ENCODE measurements at regions not wholly inside any gene's neighbourhood (a gene's known extent, or its start where the extent isn't known, plus 50 kb on each side); places are given as distances from the start of the nearest gene placed in this dataset.
"Not testable (repeated sequence)": the region's sequence is repeated elsewhere in the genome, so short reads cannot be mapped to it uniquely, and the experiment has no call there.

GRCh38 chr1:55768327-55768952 lies 553.3 kb upstream of the USP24 start:
- DNase-seq (ENCODE audit: low read depth): no peak
- no peak overlapping the region for H3K4me3 ChIP-seq (ENCODE audit: low read depth, low read length)
- TF ChIP-seq CTCF (IDR thresholded peaks at IDR 0.05; ENCODE audit: insufficient read depth, low read depth, low read length): no peak

GRCh38 chr1:55767171-55767570 lies 552.0 kb upstream of the USP24 start:
- no peak overlapping the region for H3K4me3 ChIP-seq (ENCODE audit: low read depth, low read length)
- DNase-seq (ENCODE audit: low read depth): no peak
- TF ChIP-seq CTCF (IDR thresholded peaks at IDR 0.05; ENCODE audit: insufficient read depth, low read depth, low read length): no peak

GRCh38 chr1:55765505-55765904 lies 550.3 kb upstream of the USP24 start:
- DNase-seq (ENCODE audit: low read depth); H3K4me3 ChIP-seq (ENCODE audit: low read depth, low read length): not testable (repeated sequence)

- H3K4me3 ChIP-seq (ENCODE audit: low read depth, low read length): no peak overlapping the region
- peak; percentile 48 for DNase-seq (ENCODE audit: low read depth)
- TF ChIP-seq CTCF (IDR thresholded peaks at IDR 0.05; ENCODE audit: insufficient read depth, low read depth, low read length): no peak
Observed at GRCh38 chr1:55751776-55752175, 536.6 kb upstream of the USP24 start.

- DNase-seq (ENCODE audit: low read depth): no peak
- no peak for TF ChIP-seq CTCF (IDR thresholded peaks at IDR 0.05; ENCODE audit: insufficient read depth, low read depth, low read length)
- H3K4me3 ChIP-seq (ENCODE audit: low read depth, low read length): no peak overlapping the region
Observed at GRCh38 chr1:55750628-55750995, 535.4 kb upstream of the USP24 start.

GRCh38 chr1:55749975-55750627 lies 534.9 kb upstream of the USP24 start:
- TF ChIP-seq CTCF (IDR thresholded peaks at IDR 0.05; ENCODE audit: insufficient read depth, low read depth, low read length): no peak
- H3K4me3 ChIP-seq (ENCODE audit: low read depth, low read length): no peak overlapping the region
- no peak for DNase-seq (ENCODE audit: low read depth)

GRCh38 chr1:55747408-55747841 lies 532.3 kb upstream of the USP24 start:
- no peak for TF ChIP-seq CTCF (IDR thresholded peaks at IDR 0.05; ENCODE audit: insufficient read depth, low read depth, low read length)
- no peak for DNase-seq (ENCODE audit: low read depth)
- no peak overlapping the region for H3K4me3 ChIP-seq (ENCODE audit: low read depth, low read length)
